ENCODE measurements at regions not wholly inside any gene's neighbourhood (a gene's known extent, or its start where the extent isn't known, plus 50 kb on each side); places are given as distances from the start of the nearest gene placed in this dataset.
"Not testable (repeated sequence)": the region's sequence is repeated elsewhere in the genome, so short reads cannot be mapped to it uniquely, and the experiment has no call there.

DNA sequence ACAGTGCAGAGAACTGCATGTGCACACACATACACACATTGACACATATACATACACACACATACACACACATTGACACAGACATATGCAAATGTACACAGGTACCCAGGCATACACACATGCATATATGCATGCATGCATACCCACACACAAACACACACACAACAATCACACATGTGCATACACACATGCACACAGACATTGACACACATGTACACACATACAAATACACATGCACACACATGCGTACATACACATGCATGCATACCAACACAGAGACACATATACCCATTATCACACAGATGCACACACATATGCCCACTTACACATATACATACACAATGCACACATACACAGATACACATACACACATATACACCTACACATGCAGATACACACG, 299.6 kb upstream of the ADCY2 start:
- no peak for DNase-seq (ENCODE audit: extremely low spot score)
- CTCF ChIA-PET, result no interaction called here
- no peak for TF ChIP-seq CTCF (IDR thresholded peaks at IDR 0.05; ENCODE audit: control extremely low read depth, extremely low read depth, low read depth, missing control alignments)
- POLR2A ChIA-PET, result no interaction called here

GRCh38 chr5:7105358-7105757, 290.6 kb upstream of the ADCY2 start:
- TF ChIP-seq CTCF (IDR thresholded peaks at IDR 0.05; ENCODE audit: control extremely low read depth, extremely low read depth, low read depth, missing control alignments), result no peak
- DNase-seq (ENCODE audit: extremely low spot score), result no peak
- POLR2A ChIA-PET, result no interaction called here
- CTCF ChIA-PET, result no interaction called here

- no peak for TF ChIP-seq CTCF (IDR thresholded peaks at IDR 0.05; ENCODE audit: control extremely low read depth, extremely low read depth, low read depth, missing control alignments)
- no peak for DNase-seq (ENCODE audit: extremely low spot score)
- POLR2A ChIA-PET, result no interaction called here
- CTCF ChIA-PET, result no interaction called here
Measured at GRCh38 chr5:7117961-7118360, 278.0 kb upstream of the ADCY2 start.

GRCh38 chr5:7131680-7132079, 264.3 kb upstream of the ADCY2 start:
- DNase-seq (ENCODE audit: extremely low spot score), result no peak
- no peak for TF ChIP-seq CTCF (IDR thresholded peaks at IDR 0.05; ENCODE audit: control extremely low read depth, extremely low read depth, low read depth, missing control alignments)
- POLR2A ChIA-PET, result no interaction called here
- CTCF ChIA-PET, result no interaction called here

DNA sequence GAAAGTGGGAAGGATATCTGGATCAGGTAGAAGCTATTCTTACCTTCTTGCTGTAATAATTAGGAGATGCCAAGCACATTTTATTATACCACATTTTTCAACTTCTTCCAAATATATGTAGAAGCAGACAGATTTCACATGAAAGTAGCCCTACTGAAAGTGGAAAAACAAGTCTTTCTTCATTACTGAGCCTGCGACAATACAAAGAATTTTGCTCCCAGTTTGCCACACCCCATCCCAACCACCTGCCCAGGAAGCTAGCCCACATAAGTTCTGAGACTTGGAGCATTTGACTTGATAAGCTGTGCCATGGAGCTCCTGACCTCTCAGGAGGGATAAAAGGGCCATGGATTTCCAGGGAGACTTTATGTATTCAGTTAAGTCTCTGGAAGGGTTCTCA, 249.1 kb upstream of the ADCY2 start:
- DNase-seq (ENCODE audit: extremely low spot score), result no peak
- CTCF ChIA-PET, result no interaction called here
- POLR2A ChIA-PET, result no interaction called here
- TF ChIP-seq CTCF (IDR thresholded peaks at IDR 0.05; ENCODE audit: control extremely low read depth, extremely low read depth, low read depth, missing control alignments), result no peak

GRCh38 chr5:7157083-7157482, 238.9 kb upstream of the ADCY2 start:
- POLR2A ChIA-PET, result no interaction called here
- CTCF ChIA-PET, result no interaction called here
- no peak for DNase-seq (ENCODE audit: extremely low spot score)
- TF ChIP-seq CTCF (IDR thresholded peaks at IDR 0.05; ENCODE audit: control extremely low read depth, extremely low read depth, low read depth, missing control alignments), result no peak

DNA sequence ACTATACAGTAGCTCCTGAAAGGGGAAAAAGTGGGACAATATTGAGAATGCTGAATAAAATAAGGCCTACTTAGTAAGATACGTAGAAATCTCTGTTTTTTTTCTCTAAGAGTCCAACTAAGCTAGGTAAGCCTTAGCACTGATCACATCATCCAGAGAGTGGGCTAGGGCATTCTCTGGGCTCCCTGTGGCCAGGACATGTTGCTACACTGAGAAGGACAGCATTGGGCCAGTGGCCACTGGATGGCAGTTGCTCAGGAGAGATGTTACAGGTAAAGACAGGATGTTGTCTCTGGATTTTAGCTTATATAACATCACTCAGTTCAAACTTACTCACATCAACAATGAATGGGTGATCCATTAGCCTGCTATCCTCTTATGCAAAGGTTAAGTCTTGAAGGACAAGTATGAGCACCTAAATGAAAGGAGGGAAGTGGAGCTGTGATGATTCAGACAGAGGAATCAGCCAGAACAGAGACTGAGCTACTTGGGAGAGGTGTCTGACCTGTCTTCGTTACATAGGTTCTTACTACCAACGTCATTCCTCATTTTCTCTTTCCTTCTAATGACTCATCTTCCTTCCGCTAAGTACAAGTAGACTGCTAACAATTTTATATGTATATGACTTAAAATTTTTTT, 226.6 kb upstream of the ADCY2 start:
- no peak for DNase-seq (ENCODE audit: extremely low spot score)
- CTCF ChIA-PET, result interaction anchor here (0.9 to 1.2 kb wide), 2 partner anchors 20 to 32 kb away, joined by 3 read pairs; no protein-coding TSS in a partner anchor
- POLR2A ChIA-PET, result no interaction called here
- TF ChIP-seq CTCF (IDR thresholded peaks at IDR 0.05; ENCODE audit: control extremely low read depth, extremely low read depth, low read depth, missing control alignments), result no peak

GRCh38 chr5:7170785-7171184, 225.2 kb upstream of the ADCY2 start:
- DNase-seq (ENCODE audit: extremely low spot score); CTCF ChIA-PET; POLR2A ChIA-PET: not testable (repeated sequence)

All from GM10248 (cell line).